ENCODE measurements at regions not wholly inside any gene's neighbourhood (a gene's known extent, or its start where the extent isn't known, plus 50 kb on each side); places are given as distances from the start of the nearest gene placed in this dataset.

DNA sequence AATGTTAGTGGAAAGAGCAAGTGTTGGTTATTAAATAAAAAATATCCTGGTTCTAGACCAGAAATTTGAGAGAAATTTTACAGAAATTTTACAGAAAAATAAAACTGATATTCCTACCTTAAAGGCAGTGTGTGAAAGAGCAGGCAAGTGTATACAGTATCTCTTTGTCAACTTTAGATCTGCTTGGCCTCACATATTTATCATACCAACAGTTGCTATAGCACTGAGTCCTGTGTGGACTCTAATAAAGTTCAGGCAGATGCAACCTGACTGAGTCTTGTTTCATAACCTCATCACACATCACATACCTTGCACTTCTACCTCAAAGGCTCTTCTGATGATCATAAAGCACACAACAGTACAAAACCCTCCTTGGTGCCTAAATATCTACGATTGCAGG is 552.4 kb upstream of the PCDH15 start:
- in situ Hi-C loops (cut with HindIII; ENCODE audit: low pct_unique_long_range_greater_than_20kb, low sequenced_read_pairs) = no loop called here
- DNase-seq (ENCODE audit: low read depth in 1 of 2, low spot score in 1 of 2) = no peak
- TF ChIP-seq JUND (IDR thresholded peaks at IDR 0.05; ENCODE audit: low read depth) = no peak

DNA sequence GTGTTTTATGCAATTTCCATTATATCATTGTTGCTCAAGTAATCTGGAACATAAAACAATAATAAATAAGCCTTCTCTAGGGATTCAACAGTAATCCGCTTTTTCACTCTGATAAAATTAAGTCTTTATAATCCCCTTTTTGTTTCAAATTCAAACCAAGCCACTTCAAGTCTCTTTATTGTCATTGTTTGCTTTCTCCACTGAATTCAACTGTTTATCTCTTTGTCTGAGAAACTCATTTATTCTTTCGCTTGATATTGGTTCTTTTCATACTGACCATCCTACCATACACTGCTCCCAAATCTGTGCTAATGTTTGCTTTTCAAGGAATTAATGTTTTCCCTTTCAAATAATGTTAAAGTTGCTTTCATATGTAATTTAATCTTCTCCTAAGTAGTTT is 550.4 kb upstream of the PCDH15 start:
- no peak for DNase-seq (ENCODE audit: low read depth in 1 of 2, low spot score in 1 of 2)
- in situ Hi-C loops (cut with HindIII; ENCODE audit: low pct_unique_long_range_greater_than_20kb, low sequenced_read_pairs) = no loop called here
- TF ChIP-seq JUND (IDR thresholded peaks at IDR 0.05; ENCODE audit: low read depth) = no peak

DNA sequence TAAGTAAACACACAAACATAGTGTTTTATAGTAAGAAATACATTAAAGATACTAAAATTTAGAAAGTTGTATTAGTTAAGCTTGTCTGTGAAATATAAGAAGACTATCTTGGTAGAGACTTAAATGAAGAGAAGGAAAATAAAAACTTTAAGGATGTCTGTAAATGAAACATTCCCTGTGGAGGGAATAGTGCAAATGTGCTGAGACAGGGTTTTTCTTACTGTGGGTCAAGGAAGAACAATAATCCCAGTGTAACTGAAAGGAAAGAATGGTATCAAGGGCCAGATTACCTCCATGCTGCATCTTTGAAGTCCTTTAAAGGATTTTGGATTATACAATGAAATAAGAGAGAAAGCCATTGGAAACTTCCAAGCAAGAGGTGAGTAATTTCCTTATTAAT is 547.5 kb upstream of the PCDH15 start:
- DNase-seq (ENCODE audit: low read depth in 1 of 2, low spot score in 1 of 2) = no peak
- TF ChIP-seq JUND (IDR thresholded peaks at IDR 0.05; ENCODE audit: low read depth) = no peak
- in situ Hi-C loops (cut with HindIII; ENCODE audit: low pct_unique_long_range_greater_than_20kb, low sequenced_read_pairs) = no loop called here

DNA sequence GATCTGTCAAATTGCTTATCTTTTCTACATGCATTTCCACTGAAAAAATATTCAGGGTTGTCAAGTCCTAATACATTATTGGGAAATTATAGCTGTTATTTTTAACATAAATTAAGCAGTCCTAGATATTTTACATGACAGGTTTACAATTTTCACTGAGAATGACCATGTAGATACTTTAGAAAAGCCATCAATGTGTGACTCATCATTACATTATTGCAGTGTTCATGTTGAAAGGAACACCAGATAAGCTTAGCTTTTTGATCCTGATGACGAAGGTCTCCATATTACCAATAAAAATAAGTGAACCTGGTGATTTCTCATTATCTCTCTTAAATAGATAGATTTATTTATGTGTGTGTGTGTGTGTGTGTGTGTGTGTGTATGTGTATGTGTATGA is 529.5 kb upstream of the PCDH15 start:
- TF ChIP-seq JUND (IDR thresholded peaks at IDR 0.05; ENCODE audit: low read depth) = no peak
- in situ Hi-C loops (cut with HindIII; ENCODE audit: low pct_unique_long_range_greater_than_20kb, low sequenced_read_pairs) = no loop called here
- DNase-seq (ENCODE audit: low read depth in 1 of 2, low spot score in 1 of 2) = no peak

DNA sequence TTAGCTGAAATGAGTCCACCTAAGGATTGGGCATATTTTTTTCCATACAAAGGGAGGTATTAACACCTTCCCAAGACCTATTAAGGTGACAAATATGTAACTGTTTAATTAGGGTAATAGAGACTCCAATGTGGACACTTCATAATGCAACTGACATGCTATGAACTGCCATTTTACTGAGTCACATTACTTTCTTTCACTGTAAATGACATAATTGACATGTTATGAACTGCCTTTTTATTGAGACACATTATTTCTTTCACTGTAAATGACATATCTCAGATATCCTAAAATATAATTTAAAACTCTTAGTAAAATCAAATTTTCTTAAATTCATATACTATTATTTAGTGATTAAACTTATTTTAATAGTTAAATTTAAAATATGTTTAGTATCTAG is 528.8 kb upstream of the PCDH15 start:
- no peak for DNase-seq (ENCODE audit: low read depth in 1 of 2, low spot score in 1 of 2)
- TF ChIP-seq JUND (IDR thresholded peaks at IDR 0.05; ENCODE audit: low read depth) = no peak
- in situ Hi-C loops (cut with HindIII; ENCODE audit: low pct_unique_long_range_greater_than_20kb, low sequenced_read_pairs) = no loop called here

DNA sequence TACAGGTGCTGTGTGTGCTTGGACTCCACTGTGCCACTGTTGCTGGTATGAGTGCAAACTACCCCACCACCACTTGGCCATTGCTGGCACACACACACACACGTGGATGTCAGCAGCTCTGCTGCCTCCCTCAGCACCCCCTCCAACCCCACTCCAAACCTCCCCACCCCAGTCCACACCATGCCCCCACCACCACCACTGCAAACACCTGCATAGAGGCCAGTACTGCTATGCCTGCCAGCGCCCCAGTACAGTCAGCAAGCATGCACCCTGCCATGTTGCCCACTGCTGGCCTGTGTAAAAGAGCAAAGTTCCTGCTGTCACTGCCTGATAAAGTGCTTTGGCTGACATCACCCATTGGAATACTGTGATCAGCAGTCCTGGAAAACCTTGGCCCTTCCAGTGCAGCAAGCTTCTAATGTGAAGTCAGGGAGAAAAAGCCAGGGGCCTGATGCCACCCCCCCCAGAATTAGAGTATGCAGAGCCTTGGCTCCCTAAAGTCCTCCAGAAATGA is 519.2 kb upstream of the PCDH15 start:
- in situ Hi-C loops (cut with HindIII; ENCODE audit: low pct_unique_long_range_greater_than_20kb, low sequenced_read_pairs) = no loop called here
- DNase-seq (ENCODE audit: low read depth in 1 of 2, low spot score in 1 of 2) = no peak
- TF ChIP-seq JUND (IDR thresholded peaks at IDR 0.05; ENCODE audit: low read depth) = no peak

DNA sequence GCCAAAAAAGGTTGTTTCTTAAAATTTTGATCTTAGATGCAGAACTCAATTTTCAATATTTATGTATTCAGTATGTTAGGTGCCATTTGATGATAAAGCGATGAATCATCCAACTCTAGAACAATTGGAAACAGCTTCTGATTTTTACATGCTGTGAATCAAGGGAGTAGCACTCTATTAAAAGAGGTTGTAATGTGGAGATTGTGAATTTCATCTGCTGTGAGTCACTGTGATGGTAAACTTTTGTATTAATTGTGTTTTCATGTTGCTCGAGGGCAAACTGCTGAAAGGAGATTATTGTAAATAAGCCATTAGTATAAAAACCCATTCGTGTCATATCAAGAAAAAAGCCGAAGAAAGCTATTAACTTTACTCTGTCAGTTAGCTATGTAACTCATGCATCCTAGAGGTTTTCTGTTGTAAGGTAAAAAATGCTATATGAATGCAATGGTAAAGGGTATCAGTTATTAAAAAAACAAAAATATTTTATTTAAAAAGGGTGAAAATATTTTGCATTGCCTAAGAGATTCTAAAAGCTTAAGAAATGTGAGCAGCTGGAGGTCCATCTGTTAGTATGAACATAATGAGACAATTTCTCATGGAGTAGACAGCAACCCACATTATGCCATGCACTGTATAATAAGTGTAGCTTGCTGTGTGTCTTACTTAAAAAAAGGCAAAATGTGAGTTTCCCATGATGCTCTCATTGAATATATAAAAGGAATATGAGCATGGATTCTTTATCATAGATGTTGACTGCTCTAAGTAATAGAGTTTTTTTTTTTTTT is 511.0 kb upstream of the PCDH15 start:
- DNase-seq (ENCODE audit: low read depth in 1 of 2, low spot score in 1 of 2) = no peak
- in situ Hi-C loops (cut with HindIII; ENCODE audit: low pct_unique_long_range_greater_than_20kb, low sequenced_read_pairs) = no loop called here
- no peak for TF ChIP-seq JUND (IDR thresholded peaks at IDR 0.05; ENCODE audit: low read depth)

DNA sequence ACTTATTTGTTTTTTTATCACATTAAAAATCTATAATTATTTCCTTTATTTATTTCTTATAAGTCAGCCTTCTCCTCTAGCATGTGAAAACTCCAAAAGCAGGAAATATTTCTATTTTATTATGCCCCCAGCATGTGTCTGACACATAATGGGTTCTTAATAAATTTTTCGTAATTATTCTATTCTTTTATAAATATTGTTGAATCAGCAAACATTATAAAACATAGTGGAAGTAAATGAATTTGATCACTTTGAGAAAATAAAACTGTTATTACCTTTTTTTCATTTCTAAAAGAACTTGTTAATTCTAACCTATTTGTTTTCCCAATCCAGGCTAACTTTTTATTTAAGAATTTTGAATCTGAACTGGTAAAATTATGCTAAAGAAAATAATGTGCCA is 509.1 kb upstream of the PCDH15 start:
- no peak for TF ChIP-seq JUND (IDR thresholded peaks at IDR 0.05; ENCODE audit: low read depth)
- no peak for DNase-seq (ENCODE audit: low read depth in 1 of 2, low spot score in 1 of 2)
- in situ Hi-C loops (cut with HindIII; ENCODE audit: low pct_unique_long_range_greater_than_20kb, low sequenced_read_pairs) = no loop called here

DNA sequence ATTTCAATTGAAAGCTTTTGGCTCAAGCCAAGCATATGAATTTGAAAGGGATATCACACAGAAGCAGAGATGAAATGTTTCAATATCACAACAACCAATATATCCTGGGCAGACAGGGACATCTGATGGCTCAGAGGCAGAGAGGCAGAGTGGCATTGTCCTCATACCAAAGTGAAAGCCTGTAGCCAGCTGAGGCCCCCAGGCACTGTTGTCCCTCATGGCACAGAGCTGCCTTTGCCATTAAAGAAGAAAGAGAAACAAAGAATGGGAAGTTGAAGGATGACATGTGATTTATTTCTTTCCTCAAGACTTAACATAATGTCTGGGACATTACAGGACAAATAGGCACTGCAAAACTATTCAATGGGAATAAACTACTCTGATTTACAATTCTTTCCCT is 504.3 kb upstream of the PCDH15 start:
- in situ Hi-C loops (cut with HindIII; ENCODE audit: low pct_unique_long_range_greater_than_20kb, low sequenced_read_pairs) = no loop called here
- TF ChIP-seq JUND (IDR thresholded peaks at IDR 0.05; ENCODE audit: low read depth) = no peak
- peak in 1 of 2 experiments; percentile 19 for DNase-seq (ENCODE audit: low read depth in 1 of 2, low spot score in 1 of 2)

DNA sequence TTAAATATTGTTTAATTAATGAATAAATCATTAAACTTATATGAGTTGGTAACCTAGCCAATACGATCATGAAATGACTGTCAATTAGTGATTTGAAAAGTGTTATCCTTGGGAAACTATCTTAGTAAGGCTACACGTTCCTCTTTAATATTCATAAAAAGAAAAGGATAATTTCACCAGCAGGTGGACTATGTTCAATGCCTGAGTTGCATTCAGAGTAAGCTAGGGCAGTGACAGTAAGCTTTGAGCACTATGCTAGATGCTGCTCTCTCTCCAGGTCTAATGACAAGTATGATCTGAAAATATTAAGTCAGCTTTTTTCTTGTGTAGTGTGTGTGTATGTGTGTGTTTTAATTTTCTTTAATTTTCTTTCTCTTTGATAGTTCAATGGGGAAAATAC is 486.3 kb upstream of the PCDH15 start:
- peak; percentile 16 to 59 for DNase-seq (ENCODE audit: low read depth in 1 of 2, low spot score in 1 of 2)
- in situ Hi-C loops (cut with HindIII; ENCODE audit: low pct_unique_long_range_greater_than_20kb, low sequenced_read_pairs) = no loop called here
- TF ChIP-seq JUND (IDR thresholded peaks at IDR 0.05; ENCODE audit: low read depth) = no peak

DNA sequence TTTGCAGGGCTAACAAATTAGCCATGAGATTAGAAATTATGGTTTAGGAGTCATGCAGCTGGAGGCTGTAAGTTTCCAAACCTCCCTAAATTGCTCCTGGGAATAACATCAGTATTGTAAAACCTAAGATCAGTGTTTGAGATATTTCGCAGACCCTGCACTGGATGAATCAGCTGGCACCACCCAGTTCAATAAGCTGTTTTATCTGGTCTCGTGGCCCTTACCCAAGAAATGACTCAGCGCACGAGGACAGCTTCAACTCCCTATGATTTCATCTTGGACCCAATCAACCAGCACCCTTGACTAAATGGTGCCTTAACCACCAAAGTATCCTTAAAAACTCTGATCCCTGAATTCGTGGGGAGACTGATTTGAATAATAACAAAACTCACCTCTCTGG is 482.0 kb upstream of the PCDH15 start:
- TF ChIP-seq JUND (IDR thresholded peaks at IDR 0.05; ENCODE audit: low read depth) = no peak
- DNase-seq (ENCODE audit: low read depth in 1 of 2, low spot score in 1 of 2) = no peak
- in situ Hi-C loops (cut with HindIII; ENCODE audit: low pct_unique_long_range_greater_than_20kb, low sequenced_read_pairs) = no loop called here

DNA sequence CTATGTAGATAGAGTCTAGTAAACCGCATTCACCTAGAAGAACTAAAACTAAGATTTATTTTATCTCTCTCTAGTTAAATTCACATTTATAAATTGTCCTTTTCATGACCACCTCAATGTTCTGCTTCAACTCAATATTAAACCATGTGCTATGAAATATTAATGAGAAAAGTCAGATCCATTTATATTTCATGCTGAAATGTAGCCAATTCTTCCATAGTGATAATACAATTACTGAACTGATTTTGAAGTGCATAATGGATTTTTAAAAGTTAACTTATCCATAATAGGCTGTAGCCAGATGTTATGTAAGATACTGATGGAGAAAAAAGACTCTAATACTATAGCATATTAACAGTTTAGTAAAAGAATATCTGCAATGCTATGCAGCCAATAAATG is 479.7 kb upstream of the PCDH15 start:
- no peak for DNase-seq (ENCODE audit: low read depth in 1 of 2, low spot score in 1 of 2)
- no peak for TF ChIP-seq JUND (IDR thresholded peaks at IDR 0.05; ENCODE audit: low read depth)
- in situ Hi-C loops (cut with HindIII; ENCODE audit: low pct_unique_long_range_greater_than_20kb, low sequenced_read_pairs) = no loop called here

DNA sequence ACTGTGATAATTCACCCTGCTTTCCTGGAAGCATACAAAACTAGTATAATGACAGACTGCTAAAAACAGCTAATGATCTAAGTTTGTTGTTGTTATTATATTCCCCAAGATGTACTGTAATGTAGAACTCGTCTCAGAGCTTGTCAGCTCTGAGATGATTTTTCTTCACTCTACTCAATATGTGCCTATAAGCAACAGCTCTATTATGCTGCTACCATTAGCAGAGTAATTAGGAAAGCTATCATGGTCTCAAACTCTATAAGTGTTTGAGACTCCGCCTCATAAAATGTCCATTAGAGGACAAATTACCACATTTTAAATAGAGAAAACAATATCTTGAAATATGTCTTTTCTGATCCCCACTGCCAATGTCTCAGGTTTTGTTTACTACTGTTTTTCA is 476.5 kb upstream of the PCDH15 start:
- in situ Hi-C loops (cut with HindIII; ENCODE audit: low pct_unique_long_range_greater_than_20kb, low sequenced_read_pairs) = no loop called here
- TF ChIP-seq JUND (IDR thresholded peaks at IDR 0.05; ENCODE audit: low read depth) = no peak
- DNase-seq (ENCODE audit: low read depth in 1 of 2, low spot score in 1 of 2) = no peak

DNA sequence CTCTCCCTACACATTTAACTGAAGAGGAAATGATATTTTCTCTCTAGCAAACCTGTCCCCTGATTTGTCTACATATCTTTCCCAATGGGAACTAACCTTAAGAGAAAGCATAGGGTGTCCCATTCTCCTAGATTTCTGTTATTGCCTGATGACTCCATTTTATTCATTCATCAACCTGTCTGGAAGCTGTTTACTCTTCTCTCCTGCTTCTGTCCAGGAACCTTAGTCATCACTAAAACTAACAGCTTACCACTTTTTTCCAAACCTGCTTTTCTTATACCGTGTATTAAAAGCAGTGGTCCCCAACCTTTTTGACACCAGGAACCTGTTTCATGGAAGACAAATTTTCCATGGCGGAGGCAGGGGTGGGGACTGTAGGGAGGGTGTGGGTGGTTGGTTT is 473.3 kb upstream of the PCDH15 start:
- no peak for TF ChIP-seq JUND (IDR thresholded peaks at IDR 0.05; ENCODE audit: low read depth)
- DNase-seq (ENCODE audit: low read depth in 1 of 2, low spot score in 1 of 2) = no peak
- in situ Hi-C loops (cut with HindIII; ENCODE audit: low pct_unique_long_range_greater_than_20kb, low sequenced_read_pairs) = no loop called here
